NCI-H1417 treated with DMSO at 0.1 percent for 48 hours (cell line): ENCODE measurements at regions not wholly inside any gene's neighbourhood (a gene's known extent, or its start where the extent isn't known, plus 50 kb on each side); places are given as distances from the start of the nearest gene placed in this dataset.

Source experiments
- DNase-seq: peaks from one replicate; lab custom pipeline; 2025; lab: John Stamatoyannopoulos, UW

- no peak for DNase-seq
Observed at GRCh38 chr4:136664988-136665387, 867.3 kb downstream of the PCDH18 start.

GRCh38 chr4:136662539-136662938 is 869.8 kb downstream of the PCDH18 start:
- no peak for DNase-seq

- DNase-seq = no peak
Observed at GRCh38 chr4:136653640-136654406, 878.5 kb downstream of the PCDH18 start.

GRCh38 chr4:136651932-136652331 is 880.4 kb downstream of the PCDH18 start:
- DNase-seq = no peak

- no peak for DNase-seq
Observed at GRCh38 chr4:136651278-136651667, 881.0 kb downstream of the PCDH18 start.

- DNase-seq = no peak
Observed at GRCh38 chr4:136650541-136651277, 881.6 kb downstream of the PCDH18 start.

GRCh38 chr4:136644279-136644678 is 888.0 kb downstream of the PCDH18 start:
- no peak for DNase-seq

- peak; percentile 51 for DNase-seq
Observed at GRCh38 chr4:136643416-136643815, 888.9 kb downstream of the PCDH18 start.

GRCh38 chr4:136637071-136637777 is 895.1 kb downstream of the PCDH18 start:
- no peak for DNase-seq

- DNase-seq = no peak
Observed at GRCh38 chr4:136636155-136636554, 896.1 kb downstream of the PCDH18 start.

- DNase-seq = no peak
Observed at GRCh38 chr4:136634121-136634520, 898.2 kb downstream of the PCDH18 start.

GRCh38 chr4:136599890-136600289 is 932.4 kb downstream of the PCDH18 start:
- no peak for DNase-seq

- DNase-seq = no peak
Observed at GRCh38 chr4:136590440-136590839, 941.9 kb downstream of the PCDH18 start.

GRCh38 chr4:136583567-136583966 is 948.7 kb downstream of the PCDH18 start:
- no peak for DNase-seq

GRCh38 chr4:136581119-136581518 is 951.2 kb downstream of the PCDH18 start:
- no peak for DNase-seq

GRCh38 chr4:136575146-136575545 is 957.1 kb downstream of the PCDH18 start:
- no peak for DNase-seq

- no peak for DNase-seq
Observed at GRCh38 chr4:136573460-136573859, 958.8 kb downstream of the PCDH18 start.

GRCh38 chr4:136571315-136571714 is 961.0 kb downstream of the PCDH18 start:
- DNase-seq = no peak

- DNase-seq = no peak
Observed at GRCh38 chr4:136562834-136563233, 969.5 kb downstream of the PCDH18 start.

- DNase-seq = no peak
Observed at GRCh38 chr4:136558940-136559494, 973.3 kb downstream of the PCDH18 start.

GRCh38 chr4:136557396-136557795 is 974.9 kb downstream of the PCDH18 start:
- DNase-seq = no peak

GRCh38 chr4:136554033-136554432 is 978.3 kb downstream of the PCDH18 start:
- peak; percentile 17 for DNase-seq

GRCh38 chr4:136551753-136552152 is 980.5 kb downstream of the PCDH18 start:
- no peak for DNase-seq
